K562 (cell line): ENCODE measurements at regions not wholly inside any gene's neighbourhood (a gene's known extent, or its start where the extent isn't known, plus 50 kb on each side); places are given as distances from the start of the nearest gene placed in this dataset.

Experiments used
- ATAC-seq: fragments of 200-7000 bp; cut with Tn5 transposase; 3 replicates; pipeline ENCODE4 v1.9.1; 2020; ENCODE audit warnings: moderate library complexity
- BruUV-seq: library from RNA; stranded (reverse); fragments of 400-500 nt; replicated peaks from 2 replicates; lab custom pipeline; 2021; lab: Mats Ljungman, UMichigan
- CTCF ChIA-PET: fragments of 300-600 bp; formaldehyde crosslinking; extraction: SDS; loops from one replicate; lab custom pipeline; 2021; ENCODE audit warnings: low intra/inter-chr PET ratio; lab: Yijun Ruan, JAX
- POLR2A ChIA-PET: fragments of 300-600, 350-650 bp; sonication (Branson Sonifier 250); formaldehyde crosslinking; extraction: SDS; loops from one replicate; lab custom pipeline; 2021; ENCODE audit warnings: antibody characterized with exemption, inconsistent platforms; lab: Yijun Ruan, JAX
- DNase-seq, 4 experiments: peaks; one replicate each; pipeline versions ENCODE4 v3.0.0 to v3.0.0-alpha.2; 2011 to 2018; ENCODE audit warnings: low spot score in 3 of 4, mixed read lengths in 3 of 4; ENCODE audit errors: extremely low read depth in 1 of 4
- FAIRE-seq: peaks from 2 replicates; lab custom pipeline; 2011; peaks lifted over from hg19 to GRCh38; lab: Jason Lieb, UNC
- H2AFZ ChIP-seq: 2 replicates; pipeline ENCODE4 v1.6.0; 2011; ENCODE audit warnings: low read depth, low read length, control low read depth, inconsistent platforms
- H3K27ac ChIP-seq: fragments of 200-600 bp; 3 replicates; pipeline ENCODE4 v1.8.0; 2011; ENCODE audit warnings: low read depth, mild to moderate bottlenecking, control low read depth, inconsistent platforms, low read length, moderate library complexity, mixed read lengths; ENCODE audit errors: extremely low read depth
- H3K27me3 ChIP-seq, 2 experiments: fragments of 300-600 bp in 1 of 2; 2 replicates in 1 of 2; 3 replicates in 1 of 2; pipeline versions ENCODE4 v1.6.0 to v1.8.0; 2011; ENCODE audit warnings: inconsistent platforms in 2 of 2, low read length in 2 of 2, mild to moderate bottlenecking in 1 of 2, mixed read lengths in 1 of 2, moderate library complexity in 1 of 2; ENCODE audit not compliant: control insufficient read depth in 2 of 2, insufficient read depth in 2 of 2
- H3K36me3 ChIP-seq: fragments of 300-600 bp; 3 replicates; pipeline ENCODE4 v1.8.0; 2011; ENCODE audit warnings: mild to moderate bottlenecking, low read length, inconsistent platforms; ENCODE audit not compliant: control insufficient read depth, insufficient read depth
- H3K4me1 ChIP-seq, 2 experiments: fragments of 200-600 bp in 1 of 2; replicated peaks in 1 of 2; 2 replicates in 1 of 2; 3 replicates in 1 of 2; pipeline versions ENCODE4 v1.5.1 to v1.8.0; 2011; ENCODE audit warnings: inconsistent platforms in 2 of 2, low read length in 2 of 2, mild to moderate bottlenecking in 1 of 2, mixed read lengths in 1 of 2, moderate library complexity in 1 of 2; ENCODE audit not compliant: control insufficient read depth in 2 of 2, insufficient read depth in 2 of 2
- H3K4me2 ChIP-seq: 2 replicates; pipeline ENCODE4 v1.6.1; 2011; ENCODE audit warnings: low read length, control low read depth, inconsistent platforms, mixed read lengths; ENCODE audit not compliant: insufficient read depth
- H3K4me3 ChIP-seq: fragments of 200-600 bp; sonication (generic), shearing (Covaris generic); 2 replicates; pipeline ENCODE4 v1.5.1; 2016; ENCODE audit warnings: control low read depth, inconsistent platforms
- H3K79me2 ChIP-seq: fragments of 200-600 bp; 3 replicates; pipeline ENCODE4 v1.8.0; 2011; ENCODE audit warnings: low read length, inconsistent platforms; ENCODE audit not compliant: control insufficient read depth, insufficient read depth
- H3K9ac ChIP-seq, 2 experiments: 2 replicates each; pipeline versions ENCODE4 v1.6.0 to v1.6.1; 2011; ENCODE audit warnings: low read depth in 2 of 2, low read length in 2 of 2, control low read depth in 1 of 2, inconsistent platforms in 1 of 2, mild to moderate bottlenecking in 1 of 2, mixed read lengths in 1 of 2; ENCODE audit not compliant: insufficient read depth in 1 of 2
- H3K9me1 ChIP-seq: one replicate; pipeline ENCODE4 v1.6.0; 2011; ENCODE audit warnings: inconsistent platforms, mild to moderate bottlenecking, low read length, moderate library complexity; ENCODE audit not compliant: control insufficient read depth, insufficient read depth
- H3K9me3 ChIP-seq: replicated peaks from 2 replicates; pipeline ENCODE4 v1.5.1; 2011; ENCODE audit warnings: low read depth, low read length, inconsistent platforms; ENCODE audit not compliant: control insufficient read depth, insufficient read depth
- H4K20me1 ChIP-seq: replicated peaks from 2 replicates; pipeline ENCODE4 v1.6.1; 2011; ENCODE audit warnings: low read length, inconsistent platforms, mixed read lengths; ENCODE audit not compliant: control insufficient read depth, insufficient read depth
- KDM2B ChIP-seq: fragments of 250-450 bp; sonication (Bioruptor Pico); IDR thresholded peaks from 2 replicates; pipeline ENCODE4 v1.8.0; 2021; ENCODE audit warnings: mild to moderate bottlenecking, moderate library complexity
- KLF6 ChIP-seq: fragments of 250-450 bp; sonication (Bioruptor Pico); IDR thresholded peaks from 2 replicates; pipeline ENCODE4 v1.4.0; 2020; ENCODE audit warnings: mild to moderate bottlenecking, moderate library complexity, borderline replicate concordance
- MLX ChIP-seq, 2 experiments: fragments of 450-650 bp in 1 of 2; sonication (generic) in 1 of 2; formaldehyde crosslinking; conservative IDR thresholded peaks; 2 replicates each; pipeline versions ENCODE4 v1.4.0 to v1.8.1; 2020 to 2022; ENCODE audit warnings: mild to moderate bottlenecking in 1 of 2, missing genetic modification reagents in 1 of 2
- PKNOX1 ChIP-seq: fragments of 450-650 bp; IDR thresholded peaks from 2 replicates; pipeline ENCODE4 v1.6.1; 2016
- REST ChIP-seq, 2 experiments: fragments of 450-650 bp; formaldehyde crosslinking in 1 of 2; IDR thresholded peaks; 2 replicates each; pipeline versions ENCODE4 v1.4.0 to v1.6.1; 2014 to 2020; ENCODE audit warnings: mild to moderate bottlenecking in 2 of 2, borderline replicate concordance in 1 of 2, low read depth in 1 of 2
- SMAD2 ChIP-seq: fragments of 150-350 bp; IDR thresholded peaks from 2 replicates; pipeline ENCODE4 v1.6.1; 2014; ENCODE audit warnings: low read depth, mild to moderate bottlenecking, low read length
- STAT5B ChIP-seq: fragments of 250-450 bp; sonication (Bioruptor Pico); IDR thresholded peaks from 2 replicates; pipeline ENCODE4 v1.8.0; 2021; ENCODE audit warnings: mild to moderate bottlenecking, inconsistent platforms
- ZNF140 ChIP-seq: fragments of 250-450 bp; sonication (Bioruptor Pico); IDR thresholded peaks from 2 replicates; pipeline ENCODE4 v1.8.0; 2021; ENCODE audit warnings: moderate library complexity, mild to moderate bottlenecking, inconsistent platforms
- ZNF239 ChIP-seq: fragments of 250-450 bp; sonication (Bioruptor Pico); IDR thresholded peaks from 2 replicates; pipeline ENCODE4 v1.4.0; 2020; ENCODE audit warnings: mild to moderate bottlenecking
- ZNF655 ChIP-seq: fragments of 250-450 bp; sonication (Bioruptor Pico); IDR thresholded peaks from 2 replicates; pipeline ENCODE4 v1.5.0; 2021
- in situ Hi-C: fragments of 300-500 bp; cut with MboI; formaldehyde crosslinking; loops from 4 replicates; pipeline ENCODE4 v1.15.0; 2018; ENCODE audit warnings: inconsistent platforms, mixed read lengths
- intact Hi-C: fragments of 100-400 bp; cut with micrococcal nuclease; formaldehyde crosslinking; loops from 2 replicates; pipeline ENCODE4 v1.14.2; 2022

GRCh38 chr11:28625532-28625931, 517.3 kb downstream of the METTL15 start:
- no TSS peak for BruUV-seq
- ChIA-PET CTCF (no interaction called here), POLR2A (no interaction called here)
- Histone ChIP-seq H3K9ac (no peak overlapping the region), H3K27ac (no peak overlapping the region), H3K36me3 (no peaks in the 10 kb centered on the region), H3K27me3 (no peaks in the 10 kb centered on the region), H3K4me2 (no peak overlapping the region), H3K79me2 (no peaks in the 10 kb centered on the region), H3K4me1 (no peaks in the 10 kb centered on the region), H3K9me1 (no peaks in the 10 kb centered on the region), H2AFZ (no peak overlapping the region), H4K20me1 (no peaks in the 10 kb centered on the region), H3K9me3 (no peaks in the 10 kb centered on the region), H3K4me3 (no peak overlapping the region)
- FAIRE-seq (no peak), DNase-seq (no peak), ATAC-seq (no peak)
- in situ Hi-C loops (no loop called here), intact Hi-C loops (no loop called here)
- TF ChIP-seq SMAD2: no peak
- no peak for TF ChIP-seq ZNF655
- no peak for TF ChIP-seq ZNF239 (CRISPR knock-in tag)
- no peak for TF ChIP-seq PKNOX1
- TF ChIP-seq KLF6 (CRISPR knock-in tag): no peak
- no peak for TF ChIP-seq ZNF140 (CRISPR knock-in tag)
- no peak for TF ChIP-seq MLX (CRISPR knock-in tag; conservative IDR thresholded peaks at IDR 0.05)
- no peak for TF ChIP-seq KDM2B (CRISPR knock-in tag)
- no peak for TF ChIP-seq REST (IDR thresholded peaks at IDR 0.05; ENCODE audit: borderline replicate concordance)
- no peak for TF ChIP-seq REST (CRISPR knock-in tag; IDR thresholded peaks at IDR 0.05; ENCODE audit: low read depth)
- TF ChIP-seq STAT5B (CRISPR knock-in tag): no peak
